Left ventricle myocardium inferior (tissue), 1 donor: ENCODE measurements at regions not wholly inside any gene's neighbourhood (a gene's known extent, or its start where the extent isn't known, plus 50 kb on each side); places are given as distances from the start of the nearest gene placed in this dataset.
"Not testable (repeated sequence)": the region's sequence is repeated elsewhere in the genome, so short reads cannot be mapped to it uniquely, and the experiment has no call there.

ENCODE experiments used
- DNase-seq: peaks from one replicate; pipeline ENCODE4 v3.0.0-alpha.2; 2020
- H3K27ac ChIP-seq: fragments of 200-600 bp; replicated peaks from 2 replicates; pipeline ENCODE4 v1.8.0; 2021
- H3K27me3 ChIP-seq: fragments of 200-600 bp; 2 replicates; pipeline ENCODE4 v1.8.0; 2021; ENCODE audit warnings: low read depth
- H3K36me3 ChIP-seq: fragments of 200-600 bp; 2 replicates; pipeline ENCODE4 v1.8.0; 2021
- H3K4me1 ChIP-seq: fragments of 200-600 bp; 2 replicates; pipeline ENCODE4 v1.8.0; 2021
- H3K4me3 ChIP-seq: fragments of 200-600 bp; 2 replicates; pipeline ENCODE4 v1.8.0; 2021; ENCODE audit warnings: mild to moderate bottlenecking, moderate library complexity
- H3K9me3 ChIP-seq: fragments of 200-600 bp; replicated peaks from 2 replicates; pipeline ENCODE4 v1.8.0; 2021
- intact Hi-C: fragments of 100-400 bp; cut with micrococcal nuclease; formaldehyde crosslinking; loops from one replicate; pipeline ENCODE4 v1.11.0; 2022
- TF ChIP-seq, protein P1 (sequence below): fragments of 200-600 bp; IDR thresholded peaks from 2 replicates; pipeline ENCODE4 v1.8.0; 2021; ENCODE audit warnings: antibody characterized with exemption, mild to moderate bottlenecking, borderline replicate concordance
- donor health status: DM: no; HTN: yes; CAD: no; lungs with severe emphysema.

DNA sequence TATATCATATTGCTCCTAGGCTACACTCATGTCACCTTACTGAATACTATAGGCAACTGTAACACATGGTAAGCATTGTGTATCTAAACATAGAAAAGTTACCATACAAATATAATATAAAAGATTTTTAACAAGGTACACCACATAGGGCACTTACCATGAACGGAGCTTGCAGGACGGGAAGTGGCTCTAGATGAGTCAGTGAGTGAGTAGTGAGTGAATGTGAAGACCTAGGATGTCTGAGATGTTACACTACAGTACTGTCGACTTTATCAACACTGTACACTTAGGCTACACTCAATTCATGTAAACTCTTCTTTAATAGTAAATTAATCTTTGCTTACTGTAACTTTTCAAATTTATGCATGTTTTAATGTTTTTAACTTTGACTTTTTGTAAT lies 81.0 kb upstream of the PLD5 start:
- H3K36me3 ChIP-seq = no peaks in the 10 kb centered on the region
- intact Hi-C loops = no loop called here
- H3K27ac ChIP-seq = no peak overlapping the region
- H3K27me3 ChIP-seq = no peaks in the 10 kb centered on the region
- H3K4me1 ChIP-seq = no peaks in the 10 kb centered on the region
- no peaks in the 10 kb centered on the region for H3K9me3 ChIP-seq
- TF ChIP-seq, protein P1, sequence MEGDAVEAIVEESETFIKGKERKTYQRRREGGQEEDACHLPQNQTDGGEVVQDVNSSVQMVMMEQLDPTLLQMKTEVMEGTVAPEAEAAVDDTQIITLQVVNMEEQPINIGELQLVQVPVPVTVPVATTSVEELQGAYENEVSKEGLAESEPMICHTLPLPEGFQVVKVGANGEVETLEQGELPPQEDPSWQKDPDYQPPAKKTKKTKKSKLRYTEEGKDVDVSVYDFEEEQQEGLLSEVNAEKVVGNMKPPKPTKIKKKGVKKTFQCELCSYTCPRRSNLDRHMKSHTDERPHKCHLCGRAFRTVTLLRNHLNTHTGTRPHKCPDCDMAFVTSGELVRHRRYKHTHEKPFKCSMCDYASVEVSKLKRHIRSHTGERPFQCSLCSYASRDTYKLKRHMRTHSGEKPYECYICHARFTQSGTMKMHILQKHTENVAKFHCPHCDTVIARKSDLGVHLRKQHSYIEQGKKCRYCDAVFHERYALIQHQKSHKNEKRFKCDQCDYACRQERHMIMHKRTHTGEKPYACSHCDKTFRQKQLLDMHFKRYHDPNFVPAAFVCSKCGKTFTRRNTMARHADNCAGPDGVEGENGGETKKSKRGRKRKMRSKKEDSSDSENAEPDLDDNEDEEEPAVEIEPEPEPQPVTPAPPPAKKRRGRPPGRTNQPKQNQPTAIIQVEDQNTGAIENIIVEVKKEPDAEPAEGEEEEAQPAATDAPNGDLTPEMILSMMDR = no peak
- DNase-seq = no peak
- H3K4me3 ChIP-seq = no peak overlapping the region

DNA sequence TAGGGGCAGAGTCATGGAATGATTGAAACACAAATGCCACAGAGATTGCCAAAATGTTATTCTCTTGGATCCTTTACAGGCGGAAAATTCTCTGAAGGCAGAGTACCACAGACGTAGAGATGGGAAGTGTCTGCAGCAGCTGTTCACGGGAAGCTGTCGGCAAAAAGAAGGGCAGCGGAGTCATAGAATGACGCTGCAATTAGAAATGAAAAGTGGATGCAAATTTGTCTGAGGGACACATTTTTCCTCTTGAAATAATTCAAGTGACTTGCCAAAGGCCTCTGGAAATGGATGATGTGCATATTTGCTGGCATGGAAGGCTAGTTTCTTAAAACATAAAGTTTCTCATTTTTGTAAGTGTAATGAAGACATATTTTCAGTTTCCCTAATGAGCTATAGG lies 77.5 kb upstream of the PLD5 start:
- Histone ChIP-seq H3K27me3 (no peaks in the 10 kb centered on the region), H3K36me3 (no peaks in the 10 kb centered on the region), H3K4me3 (no peak overlapping the region), H3K9me3 (peaks cover 3% of the 10 kb centered on the region), H3K27ac (no peak overlapping the region), H3K4me1 (no peaks in the 10 kb centered on the region)
- TF ChIP-seq, protein P1 = no peak
- intact Hi-C loops = no loop called here
- no peak for DNase-seq

DNA sequence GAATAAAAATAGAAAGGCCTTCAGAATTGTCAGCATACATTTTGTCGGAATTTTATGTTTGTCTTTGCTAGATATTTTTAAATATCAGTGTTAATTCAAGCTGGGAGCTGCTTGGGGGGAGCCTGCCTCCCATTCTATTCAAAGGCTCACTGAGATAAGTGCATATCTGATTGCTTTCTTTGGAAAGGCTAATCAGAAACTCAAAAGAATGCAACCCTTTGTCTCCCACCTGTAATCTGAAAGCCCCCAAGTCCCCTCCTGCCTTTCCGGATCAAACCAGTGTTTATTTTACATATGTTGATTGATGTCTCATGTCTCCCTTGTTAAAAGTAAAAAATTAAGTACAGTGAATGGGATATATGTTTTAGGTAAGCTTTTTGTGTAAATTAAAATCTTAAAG lies 69.3 kb upstream of the PLD5 start:
- H3K4me3 ChIP-seq, H3K27me3 ChIP-seq, DNase-seq, H3K4me1 ChIP-seq, intact Hi-C loops, H3K36me3 ChIP-seq, H3K27ac ChIP-seq: not testable (repeated sequence)
- peaks cover 51% of the 10 kb centered on the region for H3K9me3 ChIP-seq

DNA sequence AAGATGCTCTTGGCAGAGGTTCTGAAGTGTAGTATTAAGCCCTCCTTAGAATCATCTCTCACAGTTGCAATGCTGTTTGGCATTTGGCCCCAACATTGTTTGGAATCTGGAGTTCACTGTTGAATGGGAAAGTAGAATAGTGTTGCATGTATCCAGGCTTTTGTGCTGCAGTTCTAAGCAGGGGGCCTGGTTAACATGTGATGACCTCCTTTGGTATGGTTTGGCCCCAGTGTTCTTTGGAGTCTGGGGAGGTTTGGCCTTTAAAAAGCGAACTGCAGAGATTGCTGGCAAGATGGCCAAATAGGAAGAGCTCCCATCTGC lies 61.8 kb upstream of the PLD5 start:
- TF ChIP-seq, protein P1 = no peak
- H3K4me1 ChIP-seq = no peaks in the 10 kb centered on the region
- no peaks in the 10 kb centered on the region for H3K36me3 ChIP-seq
- intact Hi-C loops = no loop called here
- no peaks in the 10 kb centered on the region for H3K27me3 ChIP-seq
- no peak for DNase-seq
- no peak overlapping the region for H3K4me3 ChIP-seq
- H3K9me3 ChIP-seq = peaks cover 5% of the 10 kb centered on the region
- no peak overlapping the region for H3K27ac ChIP-seq

DNA sequence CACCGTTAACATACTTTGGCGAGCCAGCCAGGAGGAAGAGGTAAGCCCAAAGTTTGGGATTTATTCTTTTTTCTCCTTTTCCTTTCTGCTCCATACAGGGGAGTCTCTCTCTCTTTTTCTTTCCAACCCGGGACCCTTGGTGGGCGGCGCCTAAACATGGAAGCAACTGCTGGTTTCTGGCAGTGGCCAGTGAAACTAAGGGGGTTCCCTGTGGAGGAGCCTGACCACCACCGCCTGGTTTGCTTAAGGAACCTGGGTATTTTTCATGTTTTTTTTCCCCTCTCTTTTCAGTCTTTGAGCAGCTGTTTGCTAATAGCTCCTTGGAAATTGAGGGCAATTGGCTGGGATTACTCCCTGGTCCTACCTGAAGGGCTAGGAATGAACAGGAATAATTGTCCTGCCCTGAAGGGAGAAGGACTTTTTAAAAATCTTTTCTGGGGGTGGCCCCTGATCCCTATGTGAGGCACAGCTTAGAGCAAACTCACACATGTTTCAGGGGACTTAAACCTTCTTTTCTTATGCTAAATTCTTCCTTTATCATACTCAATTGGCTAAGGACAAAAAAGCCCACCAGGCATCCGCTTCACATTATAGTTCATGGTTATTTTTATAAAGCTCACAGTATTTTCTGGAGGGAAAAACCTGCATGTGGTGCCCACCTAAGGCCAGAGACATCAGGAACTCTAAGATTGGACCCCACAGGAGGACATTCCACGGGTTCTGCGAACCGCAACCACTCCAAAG lies 61.3 kb upstream of the PLD5 start:
- H3K27me3 ChIP-seq = no peaks in the 10 kb centered on the region
- H3K27ac ChIP-seq = no peak overlapping the region
- H3K4me1 ChIP-seq = no peaks in the 10 kb centered on the region
- no peaks in the 10 kb centered on the region for H3K36me3 ChIP-seq
- no peak overlapping the region for H3K4me3 ChIP-seq
- intact Hi-C loops = no loop called here
- no peak for DNase-seq
- TF ChIP-seq, protein P1 = no peak
- no peaks in the 10 kb centered on the region for H3K9me3 ChIP-seq

DNA sequence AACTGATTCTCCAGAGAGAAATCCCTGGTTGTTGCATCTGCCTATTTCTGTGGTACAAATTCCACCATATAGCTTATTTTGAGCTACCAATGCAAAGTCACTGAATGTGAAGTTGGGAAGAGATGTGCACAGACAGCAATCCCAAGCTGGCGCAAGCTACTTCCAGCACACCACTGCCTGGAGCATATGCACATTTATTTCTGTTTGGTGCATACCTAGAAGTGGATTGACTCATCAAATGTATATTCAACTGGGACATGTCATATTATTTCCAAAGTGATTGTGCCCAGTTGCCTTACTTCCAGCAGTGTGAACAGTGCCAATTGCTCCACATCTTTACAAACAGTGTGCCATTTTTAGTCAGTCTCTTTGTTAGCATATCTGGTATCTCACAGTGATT lies 58.2 kb upstream of the PLD5 start:
- Histone ChIP-seq H3K27ac (no peak overlapping the region), H3K4me3 (no peak overlapping the region), H3K36me3 (no peaks in the 10 kb centered on the region), H3K27me3 (no peaks in the 10 kb centered on the region), H3K9me3 (peaks cover 8% of the 10 kb centered on the region), H3K4me1 (no peaks in the 10 kb centered on the region)
- intact Hi-C loops = no loop called here
- DNase-seq = no peak
- TF ChIP-seq, protein P1 = no peak
